SK-N-SH (cell line): ENCODE measurements at regions not wholly inside any gene's neighbourhood (a gene's known extent, or its start where the extent isn't known, plus 50 kb on each side); places are given as distances from the start of the nearest gene placed in this dataset.

Experiments used
- CTCF ChIP-seq: fragments of 200-600 bp; sonication (generic); IDR thresholded peaks from 2 replicates; pipeline ENCODE4 v1.6.1; 2017; ENCODE audit warnings: antibody characterized with exemption, mild to moderate bottlenecking, moderate library complexity
- YY1 ChIP-seq: IDR thresholded peaks from 2 replicates; pipeline ENCODE4 v1.4.0; 2012; ENCODE audit warnings: low read depth, mild to moderate bottlenecking
- TF ChIP-seq, protein P1 (sequence below): IDR thresholded peaks from 2 replicates; pipeline ENCODE4 v1.6.1; 2012; ENCODE audit warnings: mild to moderate bottlenecking, low read depth, low read length, moderate library complexity

- no peak for TF ChIP-seq CTCF
- TF ChIP-seq, protein P1, sequence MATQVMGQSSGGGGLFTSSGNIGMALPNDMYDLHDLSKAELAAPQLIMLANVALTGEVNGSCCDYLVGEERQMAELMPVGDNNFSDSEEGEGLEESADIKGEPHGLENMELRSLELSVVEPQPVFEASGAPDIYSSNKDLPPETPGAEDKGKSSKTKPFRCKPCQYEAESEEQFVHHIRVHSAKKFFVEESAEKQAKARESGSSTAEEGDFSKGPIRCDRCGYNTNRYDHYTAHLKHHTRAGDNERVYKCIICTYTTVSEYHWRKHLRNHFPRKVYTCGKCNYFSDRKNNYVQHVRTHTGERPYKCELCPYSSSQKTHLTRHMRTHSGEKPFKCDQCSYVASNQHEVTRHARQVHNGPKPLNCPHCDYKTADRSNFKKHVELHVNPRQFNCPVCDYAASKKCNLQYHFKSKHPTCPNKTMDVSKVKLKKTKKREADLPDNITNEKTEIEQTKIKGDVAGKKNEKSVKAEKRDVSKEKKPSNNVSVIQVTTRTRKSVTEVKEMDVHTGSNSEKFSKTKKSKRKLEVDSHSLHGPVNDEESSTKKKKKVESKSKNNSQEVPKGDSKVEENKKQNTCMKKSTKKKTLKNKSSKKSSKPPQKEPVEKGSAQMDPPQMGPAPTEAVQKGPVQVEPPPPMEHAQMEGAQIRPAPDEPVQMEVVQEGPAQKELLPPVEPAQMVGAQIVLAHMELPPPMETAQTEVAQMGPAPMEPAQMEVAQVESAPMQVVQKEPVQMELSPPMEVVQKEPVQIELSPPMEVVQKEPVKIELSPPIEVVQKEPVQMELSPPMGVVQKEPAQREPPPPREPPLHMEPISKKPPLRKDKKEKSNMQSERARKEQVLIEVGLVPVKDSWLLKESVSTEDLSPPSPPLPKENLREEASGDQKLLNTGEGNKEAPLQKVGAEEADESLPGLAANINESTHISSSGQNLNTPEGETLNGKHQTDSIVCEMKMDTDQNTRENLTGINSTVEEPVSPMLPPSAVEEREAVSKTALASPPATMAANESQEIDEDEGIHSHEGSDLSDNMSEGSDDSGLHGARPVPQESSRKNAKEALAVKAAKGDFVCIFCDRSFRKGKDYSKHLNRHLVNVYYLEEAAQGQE = no peak
- TF ChIP-seq YY1 = no peak
These were observed 78.9 kb upstream of the DPH6 start for GRCh38 chr15:35624881-35625280.
